Esophagus muscularis mucosa (tissue), 3 donors: ENCODE measurements at regions not wholly inside any gene's neighbourhood (a gene's known extent, or its start where the extent isn't known, plus 50 kb on each side); places are given as distances from the start of the nearest gene placed in this dataset.

Experiments
- POLR2AphosphoS5 ChIP-seq, 2 donors: sonication (generic); formaldehyde crosslinking; IDR thresholded peaks; one replicate each; pipeline ENCODE4 v1.6.1; 2017; ENCODE audit warnings: antibody characterized with exemption in 2 of 2
- TF ChIP-seq, protein P1 (sequence below), 3 experiments: fragments of 200-600 bp in 2 of 3; fragments of 450-650 bp in 1 of 3; sonication (generic) in 2 of 3; IDR thresholded peaks; one replicate each; pipeline ENCODE4 v1.5.1; 2017 to 2019; ENCODE audit warnings: antibody characterized with exemption in 3 of 3, mild to moderate bottlenecking in 2 of 3, moderate library complexity in 1 of 3

DNA sequence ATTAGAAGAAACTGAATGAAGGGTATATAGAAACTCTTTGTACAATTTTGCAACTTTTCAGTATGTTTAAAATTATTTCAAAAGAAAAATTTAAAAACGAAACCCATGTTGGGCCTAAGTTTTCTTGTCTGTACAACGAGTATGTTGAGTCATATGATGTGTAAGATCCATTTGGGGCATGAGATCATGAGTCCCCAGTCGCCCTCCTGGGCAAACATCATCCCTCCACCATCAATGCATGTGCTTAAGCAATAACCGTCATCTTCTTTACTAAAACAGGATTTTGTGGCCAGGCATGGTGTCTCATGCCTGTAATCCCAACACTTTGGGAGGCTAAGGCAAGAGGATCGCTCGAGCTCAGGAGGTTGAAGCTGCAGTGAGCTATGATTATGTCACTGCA, 54.2 kb upstream of the CDCA7L start:
- no peak for TF ChIP-seq POLR2AphosphoS5 (IDR thresholded peaks at IDR 0.05)
- TF ChIP-seq, protein P1, sequence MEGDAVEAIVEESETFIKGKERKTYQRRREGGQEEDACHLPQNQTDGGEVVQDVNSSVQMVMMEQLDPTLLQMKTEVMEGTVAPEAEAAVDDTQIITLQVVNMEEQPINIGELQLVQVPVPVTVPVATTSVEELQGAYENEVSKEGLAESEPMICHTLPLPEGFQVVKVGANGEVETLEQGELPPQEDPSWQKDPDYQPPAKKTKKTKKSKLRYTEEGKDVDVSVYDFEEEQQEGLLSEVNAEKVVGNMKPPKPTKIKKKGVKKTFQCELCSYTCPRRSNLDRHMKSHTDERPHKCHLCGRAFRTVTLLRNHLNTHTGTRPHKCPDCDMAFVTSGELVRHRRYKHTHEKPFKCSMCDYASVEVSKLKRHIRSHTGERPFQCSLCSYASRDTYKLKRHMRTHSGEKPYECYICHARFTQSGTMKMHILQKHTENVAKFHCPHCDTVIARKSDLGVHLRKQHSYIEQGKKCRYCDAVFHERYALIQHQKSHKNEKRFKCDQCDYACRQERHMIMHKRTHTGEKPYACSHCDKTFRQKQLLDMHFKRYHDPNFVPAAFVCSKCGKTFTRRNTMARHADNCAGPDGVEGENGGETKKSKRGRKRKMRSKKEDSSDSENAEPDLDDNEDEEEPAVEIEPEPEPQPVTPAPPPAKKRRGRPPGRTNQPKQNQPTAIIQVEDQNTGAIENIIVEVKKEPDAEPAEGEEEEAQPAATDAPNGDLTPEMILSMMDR (IDR thresholded peaks at IDR 0.05) = no peak
